ENCODE measurements at regions not wholly inside any gene's neighbourhood (a gene's known extent, or its start where the extent isn't known, plus 50 kb on each side); places are given as distances from the start of the nearest gene placed in this dataset.
"Not testable (repeated sequence)": the region's sequence is repeated elsewhere in the genome, so short reads cannot be mapped to it uniquely, and the experiment has no call there.

- Histone ChIP-seq H3K27me3 (ENCODE audit: control insufficient read depth, insufficient read depth, low read length) (no peaks in the 10 kb centered on the region), H3K4me3 (ENCODE audit: low read depth, low read length) (no peak overlapping the region), H3K36me3 (ENCODE audit: control insufficient read depth, insufficient read depth, low read length) (no peaks in the 10 kb centered on the region)
- DNase-seq (ENCODE audit: low read depth): no peak
- TF ChIP-seq CTCF (IDR thresholded peaks at IDR 0.05; ENCODE audit: insufficient read depth, low read length, poor library complexity, severe bottlenecking): no peak
These were observed 318.1 kb upstream of the PIK3R1 start for GRCh38 chr5:67897431-67897830.

DNA sequence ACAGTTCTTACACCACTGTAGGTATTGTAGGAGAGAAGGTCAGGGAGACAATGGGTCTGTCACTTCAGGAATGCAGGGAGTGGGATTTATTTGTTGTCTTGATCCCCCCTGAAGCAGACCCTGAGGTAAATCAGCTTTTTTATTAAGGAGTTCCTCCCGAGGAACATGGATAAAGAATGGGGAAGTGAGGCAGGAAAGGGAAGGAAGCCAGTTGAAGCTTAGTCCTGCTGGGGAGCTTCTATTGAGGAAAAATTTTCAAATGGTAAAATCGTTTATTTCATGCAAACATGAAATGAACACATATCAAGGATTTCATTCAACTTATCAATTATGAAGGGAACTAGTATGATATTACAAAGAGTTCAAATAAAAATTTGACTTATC is 318.6 kb upstream of the PIK3R1 start:
- Histone ChIP-seq H3K4me3 (ENCODE audit: low read depth, low read length) (no peak overlapping the region), H3K27me3 (ENCODE audit: control insufficient read depth, insufficient read depth, low read length) (no peaks in the 10 kb centered on the region), H3K36me3 (ENCODE audit: control insufficient read depth, insufficient read depth, low read length) (no peaks in the 10 kb centered on the region)
- no peak for TF ChIP-seq CTCF (IDR thresholded peaks at IDR 0.05; ENCODE audit: insufficient read depth, low read length, poor library complexity, severe bottlenecking)
- no peak for DNase-seq (ENCODE audit: low read depth)

GRCh38 chr5:67896311-67896929 is 319.1 kb upstream of the PIK3R1 start:
- DNase-seq (ENCODE audit: low read depth): no peak
- no peak overlapping the region for H3K4me3 ChIP-seq (ENCODE audit: low read depth, low read length)
- no peaks in the 10 kb centered on the region for H3K27me3 ChIP-seq (ENCODE audit: control insufficient read depth, insufficient read depth, low read length)
- no peak for TF ChIP-seq CTCF (IDR thresholded peaks at IDR 0.05; ENCODE audit: insufficient read depth, low read length, poor library complexity, severe bottlenecking)
- no peaks in the 10 kb centered on the region for H3K36me3 ChIP-seq (ENCODE audit: control insufficient read depth, insufficient read depth, low read length)

DNA sequence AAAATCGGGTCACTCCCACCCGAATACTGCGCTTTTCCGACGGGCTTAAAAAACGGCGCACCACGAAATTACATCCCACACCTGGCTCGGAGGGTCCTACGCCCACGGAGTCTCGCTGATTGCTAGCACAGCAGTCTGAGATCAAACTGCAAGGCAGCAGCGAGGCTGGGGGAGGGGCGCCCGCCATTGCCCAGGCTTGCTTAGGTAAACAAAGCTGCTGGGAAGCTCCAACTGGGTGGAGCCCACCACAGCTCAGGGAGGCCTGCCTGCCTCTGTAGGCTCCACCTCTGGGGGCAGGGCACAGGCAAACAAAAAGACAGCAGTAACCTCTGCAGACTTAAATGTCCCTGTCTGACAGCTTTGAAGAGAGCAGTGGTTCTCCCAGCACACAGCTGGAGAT is 325.7 kb upstream of the PIK3R1 start:
- not testable (repeated sequence) for H3K4me3 ChIP-seq (ENCODE audit: low read depth, low read length); H3K27me3 ChIP-seq (ENCODE audit: control insufficient read depth, insufficient read depth, low read length); DNase-seq (ENCODE audit: low read depth); H3K36me3 ChIP-seq (ENCODE audit: control insufficient read depth, insufficient read depth, low read length)

- H3K4me3 ChIP-seq (ENCODE audit: low read depth, low read length): no peak overlapping the region
- no peaks in the 10 kb centered on the region for H3K36me3 ChIP-seq (ENCODE audit: control insufficient read depth, insufficient read depth, low read length)
- no peak for TF ChIP-seq CTCF (IDR thresholded peaks at IDR 0.05; ENCODE audit: insufficient read depth, low read length, poor library complexity, severe bottlenecking)
- no peaks in the 10 kb centered on the region for H3K27me3 ChIP-seq (ENCODE audit: control insufficient read depth, insufficient read depth, low read length)
- no peak for DNase-seq (ENCODE audit: low read depth)
These were observed 327.8 kb upstream of the PIK3R1 start for GRCh38 chr5:67887748-67888161.

DNA sequence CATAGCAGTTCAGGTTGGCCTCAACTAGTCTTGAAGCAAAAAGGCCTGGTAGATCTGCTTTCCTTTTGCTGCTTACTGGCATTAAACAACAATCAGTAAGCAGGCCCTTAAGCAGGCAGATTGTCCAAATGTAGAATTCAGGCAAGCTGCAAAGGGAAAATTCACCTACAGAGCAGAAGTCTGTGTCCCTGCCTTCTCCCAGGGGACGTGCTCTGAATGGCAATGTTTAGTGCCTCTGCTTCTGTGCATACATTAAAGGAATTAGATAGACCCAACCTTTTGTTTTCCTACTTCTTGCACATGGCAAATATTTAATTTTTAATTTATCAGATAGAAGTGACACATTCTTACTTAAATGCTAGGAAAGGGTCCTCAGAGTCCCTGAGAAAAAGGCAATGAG is 328.8 kb upstream of the PIK3R1 start:
- Histone ChIP-seq H3K4me3 (ENCODE audit: low read depth, low read length) (no peak overlapping the region), H3K36me3 (ENCODE audit: control insufficient read depth, insufficient read depth, low read length) (no peaks in the 10 kb centered on the region), H3K27me3 (ENCODE audit: control insufficient read depth, insufficient read depth, low read length) (no peaks in the 10 kb centered on the region)
- DNase-seq (ENCODE audit: low read depth): no peak
- no peak for TF ChIP-seq CTCF (IDR thresholded peaks at IDR 0.05; ENCODE audit: insufficient read depth, low read length, poor library complexity, severe bottlenecking)

Data from kidney epithelial cell (primary cell).